Duodenal mucosa (tissue), 2 donors: ENCODE measurements at regions not wholly inside any gene's neighbourhood (a gene's known extent, or its start where the extent isn't known, plus 50 kb on each side); places are given as distances from the start of the nearest gene placed in this dataset.

Experiments
- H3K27ac ChIP-seq: one replicate; pipeline ENCODE4 v1.7.0; 2013; ENCODE audit warnings: low read depth, low read length
- H3K27me3 ChIP-seq, 2 donors: one replicate each; pipeline ENCODE4 v1.7.0; 2013; ENCODE audit warnings: low read length in 2 of 2, control low read depth in 1 of 2; ENCODE audit not compliant: insufficient read depth in 2 of 2, control insufficient read depth in 1 of 2
- H3K36me3 ChIP-seq, 2 donors: one replicate each; pipeline ENCODE4 v1.7.0; 2013; ENCODE audit warnings: low read length in 2 of 2, control low read depth in 1 of 2; ENCODE audit not compliant: insufficient read depth in 2 of 2, control insufficient read depth in 1 of 2
- H3K4me1 ChIP-seq, 2 donors: one replicate each; pipeline ENCODE4 v1.7.0; 2013; ENCODE audit warnings: low read length in 2 of 2, control low read depth in 1 of 2; ENCODE audit not compliant: insufficient read depth in 2 of 2, control insufficient read depth in 1 of 2
- H3K4me3 ChIP-seq, 2 donors: one replicate each; pipeline ENCODE4 v1.7.0; 2013; ENCODE audit warnings: low read length in 2 of 2, low read depth in 1 of 2
- H3K9ac ChIP-seq, 2 donors: one replicate each; pipeline ENCODE4 v1.7.0; 2013; ENCODE audit warnings: low read length in 2 of 2, low read depth in 1 of 2
- H3K9me3 ChIP-seq, 2 donors: one replicate each; pipeline ENCODE4 v1.7.0; 2013; ENCODE audit warnings: low read length in 2 of 2, control low read depth in 1 of 2; ENCODE audit not compliant: control insufficient read depth in 1 of 2

DNA sequence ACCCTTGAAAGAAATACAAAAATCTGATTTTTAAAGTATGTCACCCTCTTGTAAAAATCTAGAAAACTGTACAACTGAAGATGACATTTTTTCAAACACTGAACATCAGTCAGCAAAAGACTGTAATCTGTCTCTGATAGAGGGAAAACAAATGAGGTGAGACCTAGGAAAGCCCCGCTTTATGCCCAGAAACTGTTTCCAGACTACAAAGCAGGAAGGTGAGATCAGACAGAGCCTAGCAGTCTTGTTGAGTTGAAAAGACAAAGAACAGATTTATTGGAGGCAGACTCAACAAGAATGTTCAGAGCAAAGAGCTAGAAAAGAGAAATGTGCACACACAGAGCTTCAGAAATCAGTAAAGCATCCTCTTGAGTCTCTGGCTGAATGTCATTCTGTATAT, 873.6 kb downstream of the LRFN5 start:
- Histone ChIP-seq H3K4me3 (no peak overlapping the region), H3K27ac (no peak overlapping the region), H3K27me3 (no peaks in the 10 kb centered on the region), H3K4me1 (no peaks in the 10 kb centered on the region), H3K9me3 (peaks cover 0 to 3% of the 10 kb centered on the region in 2 donors), H3K9ac (no peak overlapping the region), H3K36me3 (no peaks in the 10 kb centered on the region)

DNA sequence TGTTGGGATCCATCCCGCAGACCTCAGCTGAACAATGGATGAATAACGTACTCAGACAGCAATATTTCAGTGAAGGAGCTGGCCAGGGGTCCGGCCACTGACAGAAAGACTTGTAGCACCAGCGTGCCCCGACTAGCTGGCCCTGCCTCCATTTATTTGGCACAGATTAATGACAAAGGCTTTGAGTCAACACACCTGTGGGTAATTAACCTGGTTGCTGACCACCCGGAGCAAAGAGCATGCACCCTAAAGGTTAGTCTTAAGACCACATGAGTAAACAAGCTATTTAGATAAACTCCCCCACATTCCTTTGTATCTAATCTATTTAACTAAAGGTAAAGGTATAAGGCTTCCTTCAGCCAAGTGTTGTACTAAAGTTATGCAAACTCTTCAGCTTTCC, 868.6 kb downstream of the LRFN5 start:
- no peaks in the 10 kb centered on the region for H3K36me3 ChIP-seq
- H3K9ac ChIP-seq = no peak overlapping the region
- no peak overlapping the region for H3K27ac ChIP-seq
- no peak overlapping the region for H3K4me3 ChIP-seq
- H3K4me1 ChIP-seq = no peaks in the 10 kb centered on the region
- no peaks in the 10 kb centered on the region for H3K9me3 ChIP-seq
- H3K27me3 ChIP-seq = no peaks in the 10 kb centered on the region

DNA sequence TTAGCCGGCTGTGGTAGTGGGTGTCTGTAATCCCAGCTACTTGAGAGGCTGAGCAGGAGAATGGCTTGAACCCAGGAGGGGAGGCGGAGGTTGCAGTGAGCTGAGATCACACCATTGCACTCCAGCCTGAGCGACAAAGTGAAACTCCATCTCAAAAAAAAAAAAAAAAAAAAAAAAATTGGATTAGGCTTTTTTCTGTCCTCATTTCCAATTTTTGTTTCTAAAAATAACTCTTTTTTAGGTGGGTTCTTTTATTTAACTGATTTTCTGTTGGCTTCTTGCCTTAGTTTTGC, 863.7 kb downstream of the LRFN5 start:
- Histone ChIP-seq H3K9ac (no peak overlapping the region), H3K9me3 (no peaks in the 10 kb centered on the region)

DNA sequence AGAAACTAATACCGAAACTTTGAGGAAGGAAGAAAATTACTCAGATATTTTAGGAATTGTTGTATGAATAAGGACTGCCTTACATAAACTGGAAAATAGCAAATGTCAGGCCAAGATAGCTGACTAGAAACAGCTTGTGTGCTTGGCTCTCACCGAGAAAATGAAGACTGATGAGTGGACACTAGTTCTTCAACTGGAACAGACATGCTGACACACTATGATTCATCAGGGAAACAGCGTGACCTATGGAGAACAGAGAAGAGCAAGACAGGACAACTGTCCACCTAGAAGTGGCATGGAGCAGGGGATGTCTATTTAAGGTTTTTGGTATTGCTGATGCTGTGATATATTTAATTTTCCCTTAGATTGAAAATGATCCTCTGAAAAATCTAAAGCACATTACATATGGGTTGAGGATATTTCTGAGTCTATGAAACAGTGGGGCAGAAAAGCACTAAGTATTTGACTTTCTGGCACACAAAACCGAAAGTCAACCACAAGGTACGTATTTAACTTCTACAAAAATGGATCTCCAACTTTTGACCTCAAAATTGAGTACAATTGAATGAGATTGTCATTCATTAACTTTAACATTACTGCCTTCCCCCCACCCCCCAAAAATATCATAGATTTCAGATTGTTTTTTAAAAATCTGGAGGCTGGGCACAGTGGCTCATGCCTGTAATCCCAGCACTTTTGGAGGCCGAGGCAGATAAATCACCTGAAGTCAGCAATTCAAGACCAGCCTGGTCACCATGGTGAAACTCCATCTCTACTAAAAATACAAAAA, 863.2 kb downstream of the LRFN5 start:
- Histone ChIP-seq H3K4me3 (no peak overlapping the region), H3K9me3 (no peaks in the 10 kb centered on the region), H3K36me3 (no peaks in the 10 kb centered on the region), H3K9ac (no peak overlapping the region), H3K27ac (no peak overlapping the region), H3K4me1 (no peaks in the 10 kb centered on the region), H3K27me3 (no peaks in the 10 kb centered on the region)

More for the DNA sequence above, 863.7 kb downstream of the LRFN5 start:
- Histone ChIP-seq H3K36me3 (no peaks in the 10 kb centered on the region), H3K4me1 (no peaks in the 10 kb centered on the region), H3K27ac (no peak overlapping the region), H3K27me3 (no peaks in the 10 kb centered on the region), H3K4me3 (no peak overlapping the region)

DNA sequence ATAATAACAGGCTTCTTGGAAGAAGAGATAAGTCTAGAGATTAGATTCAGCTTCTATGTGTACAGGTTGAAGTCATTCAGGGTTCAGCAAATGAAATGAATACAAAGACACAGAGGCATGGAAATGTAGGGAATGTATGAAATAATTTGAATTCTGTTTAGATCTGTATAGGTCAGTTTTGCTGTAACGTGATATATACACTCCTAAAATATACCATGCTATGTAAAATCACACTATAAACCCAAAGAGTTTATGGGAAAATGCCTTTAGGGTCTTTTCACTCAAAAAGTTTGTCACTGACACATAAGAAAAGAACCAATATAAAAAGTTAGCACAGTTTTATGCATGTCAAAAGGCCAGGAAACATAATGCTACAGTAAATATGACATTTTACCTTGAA, 854.0 kb downstream of the LRFN5 start:
- no peak overlapping the region for H3K4me3 ChIP-seq
- H3K9me3 ChIP-seq = peaks cover 13 to 15% of the 10 kb centered on the region in 2 donors
- no peaks in the 10 kb centered on the region for H3K4me1 ChIP-seq
- no peaks in the 10 kb centered on the region for H3K36me3 ChIP-seq
- no peak overlapping the region for H3K27ac ChIP-seq
- H3K27me3 ChIP-seq = no peaks in the 10 kb centered on the region
- H3K9ac ChIP-seq = no peak overlapping the region

DNA sequence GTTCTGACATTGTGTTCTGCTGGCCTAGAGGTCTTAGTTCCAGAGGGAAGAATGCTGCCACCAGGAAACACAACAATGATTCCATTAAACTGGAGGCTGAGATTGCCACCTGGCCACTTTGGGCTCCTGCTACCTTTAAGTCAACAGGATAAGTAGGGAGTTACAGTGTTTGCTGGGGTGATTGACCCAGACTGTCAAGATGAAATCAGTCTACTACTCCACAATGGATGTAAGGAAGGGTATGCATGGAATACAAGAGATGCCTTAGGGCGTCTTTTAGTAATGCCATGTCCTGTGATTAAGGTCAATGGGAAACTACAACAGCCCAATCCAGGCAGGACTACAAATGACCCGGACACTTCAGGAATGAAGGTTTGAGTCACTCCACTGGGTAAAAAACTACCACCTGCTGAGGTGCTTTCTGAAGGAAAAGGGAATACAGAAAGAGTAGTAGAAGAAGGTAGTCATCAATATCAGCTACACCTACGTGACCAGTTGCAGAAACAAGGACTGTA, 852.6 kb downstream of the LRFN5 start:
- Histone ChIP-seq H3K9me3 (peaks cover 13 to 15% of the 10 kb centered on the region in 2 donors), H3K9ac (no peak overlapping the region), H3K4me3 (no peak overlapping the region), H3K36me3 (no peaks in the 10 kb centered on the region), H3K27ac (no peak overlapping the region), H3K27me3 (no peaks in the 10 kb centered on the region), H3K4me1 (no peaks in the 10 kb centered on the region)

DNA sequence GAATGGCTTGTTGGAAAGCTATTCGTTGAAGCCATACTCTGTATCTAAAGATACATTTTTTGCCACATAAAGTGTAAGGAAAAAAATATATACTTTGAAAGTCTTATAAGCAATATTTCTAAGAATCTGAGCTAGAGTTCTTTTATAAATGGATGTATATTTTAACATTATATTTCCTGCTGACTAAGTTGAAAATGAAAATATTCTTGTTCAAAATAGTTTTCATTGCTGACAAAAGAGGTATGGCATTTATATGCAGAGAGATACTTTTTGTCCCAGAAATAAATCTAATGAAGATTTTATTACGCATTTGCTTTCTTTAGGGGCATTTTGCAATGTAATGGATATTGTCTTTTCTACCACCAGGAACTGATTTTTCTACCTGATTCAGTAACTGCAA, 834.9 kb downstream of the LRFN5 start:
- no peaks in the 10 kb centered on the region for H3K36me3 ChIP-seq
- no peaks in the 10 kb centered on the region for H3K4me1 ChIP-seq
- H3K9me3 ChIP-seq = no peaks in the 10 kb centered on the region
- H3K4me3 ChIP-seq = no peak overlapping the region
- H3K9ac ChIP-seq = no peak overlapping the region
- no peak overlapping the region for H3K27ac ChIP-seq
- H3K27me3 ChIP-seq = no peaks in the 10 kb centered on the region

DNA sequence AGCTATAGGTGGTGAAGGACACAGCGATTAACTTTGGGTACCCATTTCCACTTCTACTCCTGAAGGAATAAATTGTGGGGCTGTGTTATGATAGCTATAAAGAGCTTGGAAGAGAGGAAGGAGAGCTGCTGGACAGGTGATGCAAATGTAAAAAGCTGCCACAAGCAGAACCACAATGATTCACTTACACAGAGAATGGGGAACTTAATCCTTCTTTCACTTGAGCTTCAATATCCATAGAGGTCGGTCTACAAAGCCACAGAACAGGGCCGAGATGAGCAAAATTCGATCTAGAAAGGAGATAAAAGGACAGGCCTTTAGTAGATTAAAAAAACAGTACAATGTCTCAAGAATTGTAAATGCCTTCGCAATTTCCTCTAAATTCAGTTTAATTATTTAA, 831.1 kb downstream of the LRFN5 start:
- Histone ChIP-seq H3K9ac (no peak overlapping the region), H3K27me3 (no peaks in the 10 kb centered on the region), H3K4me3 (no peak overlapping the region), H3K9me3 (no peaks in the 10 kb centered on the region), H3K36me3 (no peaks in the 10 kb centered on the region), H3K27ac (no peak overlapping the region), H3K4me1 (no peaks in the 10 kb centered on the region)

DNA sequence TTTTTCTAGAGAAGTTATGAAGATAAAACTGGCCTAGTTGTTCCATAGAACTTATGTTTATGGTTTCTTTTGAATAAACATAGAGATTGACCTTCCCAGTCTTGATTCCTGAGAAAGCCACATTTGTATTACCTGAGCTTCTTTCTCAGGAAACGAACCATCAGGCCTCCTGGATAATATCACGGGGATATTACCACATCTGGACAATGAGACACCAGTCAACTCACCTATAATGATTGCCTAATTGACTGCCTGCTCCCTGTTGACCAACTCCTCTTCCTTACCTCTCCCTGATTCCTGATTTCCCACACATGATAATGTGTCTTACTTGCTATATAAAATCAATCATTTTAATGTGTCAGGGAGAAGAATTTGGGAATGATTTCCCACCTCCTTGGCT, 822.7 kb downstream of the LRFN5 start:
- H3K4me1 ChIP-seq = no peaks in the 10 kb centered on the region
- H3K9me3 ChIP-seq = peaks cover 0 to 5% of the 10 kb centered on the region in 2 donors
- H3K36me3 ChIP-seq = no peaks in the 10 kb centered on the region
- no peak overlapping the region for H3K4me3 ChIP-seq
- no peaks in the 10 kb centered on the region for H3K27me3 ChIP-seq
- H3K27ac ChIP-seq = no peak overlapping the region
- no peak overlapping the region for H3K9ac ChIP-seq

DNA sequence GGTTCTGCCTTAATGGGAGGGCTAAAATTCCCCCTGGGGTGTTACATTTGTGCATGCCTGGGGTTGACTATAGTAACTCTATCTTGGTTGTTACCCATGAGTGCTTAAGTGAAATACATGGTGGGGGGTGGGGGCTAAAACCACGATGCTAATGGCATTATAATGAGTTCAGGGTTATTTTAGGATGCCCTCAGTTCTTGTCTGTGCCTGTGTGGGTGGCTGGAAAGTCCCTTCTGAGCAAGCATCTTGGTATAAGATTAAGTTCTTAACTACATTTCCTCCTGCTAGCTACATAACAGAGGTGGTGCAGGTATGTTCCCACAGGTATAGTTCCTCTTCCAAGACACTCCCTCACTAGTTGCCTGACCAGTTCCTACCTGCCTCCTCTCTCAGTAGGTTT, 822.3 kb downstream of the LRFN5 start:
- H3K9me3 ChIP-seq = peaks cover 0 to 5% of the 10 kb centered on the region in 2 donors
- H3K27ac ChIP-seq = no peak overlapping the region
- no peaks in the 10 kb centered on the region for H3K4me1 ChIP-seq
- H3K4me3 ChIP-seq = no peak overlapping the region
- no peaks in the 10 kb centered on the region for H3K36me3 ChIP-seq
- H3K9ac ChIP-seq = no peak overlapping the region
- H3K27me3 ChIP-seq = no peaks in the 10 kb centered on the region
